GM21528 (cell line): ENCODE measurements at regions not wholly inside any gene's neighbourhood (a gene's known extent, or its start where the extent isn't known, plus 50 kb on each side); places are given as distances from the start of the nearest gene placed in this dataset.
"Not testable (repeated sequence)": the region's sequence is repeated elsewhere in the genome, so short reads cannot be mapped to it uniquely, and the experiment has no call there.

Source experiments
- ATAC-seq: cut with Tn5 transposase; IDR thresholded peaks from one replicate; pipeline ENCODE4 v1.9.1; 2021; ENCODE audit warnings: mild to moderate bottlenecking, moderate library complexity; ENCODE audit not compliant: unreplicated experiment, low FRiP score

DNA sequence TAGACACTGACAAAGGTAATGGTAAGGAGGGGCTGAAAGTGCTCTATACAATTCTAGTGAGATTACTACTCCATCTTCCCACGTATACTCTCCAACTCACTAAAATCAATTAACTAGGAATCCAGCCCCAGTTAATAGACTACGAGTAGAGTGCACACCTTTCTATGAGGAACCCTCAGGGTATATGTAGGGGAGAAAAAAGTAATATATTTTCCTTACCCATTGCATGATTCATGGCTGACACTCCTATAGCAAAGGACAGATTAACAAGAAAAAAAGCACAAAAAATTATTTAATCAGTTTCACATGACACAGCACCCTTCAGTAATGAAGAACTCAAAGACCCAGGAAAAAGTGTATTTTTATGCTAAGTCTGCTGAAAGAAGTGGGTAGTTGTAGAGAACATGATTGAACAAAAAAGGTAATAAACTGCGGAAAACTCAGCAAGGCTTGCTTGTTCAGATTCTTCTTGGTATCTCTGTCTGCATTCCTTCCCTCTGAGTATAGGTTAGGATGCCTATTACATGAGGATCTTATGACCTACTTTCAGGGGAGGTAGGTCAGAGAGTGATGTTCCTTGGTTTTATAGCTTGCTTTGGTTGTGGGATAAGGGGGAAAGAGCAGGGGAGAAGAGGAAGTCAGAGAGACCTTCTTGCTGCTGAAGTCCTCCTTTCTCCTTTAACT is 342.0 kb upstream of the DLGAP1 start:
- ATAC-seq: no peak

DNA sequence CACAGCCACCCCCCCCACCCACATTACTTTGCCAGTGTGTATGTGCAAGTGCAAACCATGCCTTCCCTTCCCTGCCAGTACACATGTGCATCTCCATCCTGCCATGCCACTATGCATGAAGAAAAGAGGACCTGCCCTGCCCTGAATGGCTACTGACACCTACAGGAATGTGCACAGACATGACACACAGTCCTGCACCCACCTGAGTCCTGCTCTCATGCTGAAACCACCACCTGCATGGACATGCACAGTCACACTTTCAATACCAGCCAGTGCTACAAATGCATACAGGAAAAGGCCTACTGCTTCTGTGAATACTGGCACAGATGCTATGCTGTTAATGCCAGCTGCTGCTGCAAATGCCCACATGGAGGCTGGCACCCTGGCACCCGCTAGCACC is 334.4 kb upstream of the DLGAP1 start:
- no peak for ATAC-seq

DNA sequence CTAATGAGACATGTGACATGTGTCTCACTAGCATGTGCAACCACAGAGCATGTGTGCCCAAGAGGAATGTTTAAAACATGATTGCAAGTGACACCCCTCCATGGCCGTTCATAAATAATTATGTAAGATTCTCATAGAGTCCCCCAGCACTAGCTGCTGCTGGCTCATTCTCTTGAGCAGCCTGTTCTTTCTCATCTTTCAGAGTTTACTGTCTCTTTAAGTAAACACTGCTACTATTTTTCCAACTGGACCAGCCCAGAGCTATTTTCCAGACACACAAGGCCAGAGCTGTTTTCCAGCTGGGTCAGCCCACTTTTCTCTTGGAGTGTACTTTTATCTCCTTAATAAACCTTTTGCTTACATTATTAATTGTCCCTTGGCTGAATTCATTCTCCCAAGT is 326.8 kb upstream of the DLGAP1 start:
- ATAC-seq: no peak

DNA sequence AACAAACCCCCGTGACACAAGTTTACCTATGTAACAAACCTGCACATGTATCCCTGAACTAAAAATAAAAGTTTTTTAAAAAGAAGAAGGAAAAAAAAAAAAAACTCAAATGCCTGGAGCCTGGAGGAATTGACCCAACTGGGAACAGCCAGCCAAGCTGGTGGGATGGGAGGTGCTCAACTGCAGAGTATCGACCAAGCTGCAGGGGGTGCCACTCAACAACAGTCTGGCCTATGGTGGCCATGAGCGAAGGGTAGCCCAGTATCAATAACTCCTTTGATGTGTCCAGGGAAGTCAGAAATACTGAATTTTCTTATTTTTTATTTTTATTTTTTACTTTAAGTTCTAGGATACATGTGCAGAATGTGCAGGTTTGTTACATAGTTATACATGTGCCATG is 310.3 kb upstream of the DLGAP1 start:
- ATAC-seq: no peak

DNA sequence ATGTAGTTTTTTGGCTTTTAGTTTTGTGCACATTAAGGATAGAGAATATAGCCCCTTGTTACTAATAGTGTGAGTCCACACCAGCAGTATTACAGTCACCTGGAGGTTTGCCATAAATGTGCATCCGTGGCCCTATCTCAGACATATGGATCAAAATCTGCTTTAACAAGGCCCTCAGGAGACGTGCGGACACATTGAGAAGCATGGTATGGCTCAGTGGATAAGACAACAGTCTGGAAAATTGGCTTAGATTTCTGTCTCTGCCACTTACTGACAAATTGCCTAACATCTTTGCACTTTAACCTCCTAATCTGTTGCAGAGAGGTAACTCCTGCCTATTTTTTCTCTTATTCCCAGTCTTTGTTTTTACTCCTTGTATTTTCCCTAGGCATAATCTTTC is 307.2 kb upstream of the DLGAP1 start:
- no peak for ATAC-seq

DNA sequence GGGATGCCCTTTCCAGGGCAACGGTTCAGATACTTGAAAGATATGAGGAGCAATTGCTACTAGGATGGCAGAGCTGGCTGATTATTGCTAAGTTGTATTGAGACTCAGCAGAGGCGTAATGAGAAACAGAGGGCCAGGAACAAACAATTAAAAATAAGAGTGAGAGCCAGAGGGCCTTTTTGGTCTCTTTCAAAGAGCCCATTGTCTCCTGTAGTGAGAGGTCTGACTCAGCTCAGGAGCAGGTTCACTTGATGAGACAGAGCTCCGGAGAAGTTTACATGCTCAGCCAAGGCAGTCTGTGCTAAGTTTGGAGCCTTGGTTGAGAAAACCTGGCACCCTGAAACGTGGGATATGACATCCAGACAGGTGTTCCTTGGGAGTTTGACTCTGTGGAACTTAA is 303.9 kb upstream of the DLGAP1 start:
- no peak for ATAC-seq

DNA sequence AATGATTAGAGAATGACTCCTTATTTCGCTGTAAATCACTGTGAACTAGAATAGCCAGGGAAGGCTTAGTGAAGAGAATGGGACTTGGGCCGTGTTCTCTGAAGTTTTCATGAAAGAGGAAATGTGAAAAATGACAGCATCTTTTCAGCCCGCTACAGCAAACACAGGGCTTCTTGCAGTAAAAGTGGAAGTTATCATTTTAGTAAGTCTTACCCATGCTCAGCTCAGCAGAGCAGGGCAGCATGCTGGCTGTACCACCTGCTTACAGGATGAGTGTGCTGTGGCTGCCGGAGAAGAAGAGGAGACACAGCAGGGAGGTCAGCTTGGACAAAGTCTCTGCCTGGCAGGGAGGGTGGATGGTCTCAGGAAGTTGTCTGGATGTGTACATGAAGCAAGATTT is 300.7 kb upstream of the DLGAP1 start:
- ATAC-seq: no peak

DNA sequence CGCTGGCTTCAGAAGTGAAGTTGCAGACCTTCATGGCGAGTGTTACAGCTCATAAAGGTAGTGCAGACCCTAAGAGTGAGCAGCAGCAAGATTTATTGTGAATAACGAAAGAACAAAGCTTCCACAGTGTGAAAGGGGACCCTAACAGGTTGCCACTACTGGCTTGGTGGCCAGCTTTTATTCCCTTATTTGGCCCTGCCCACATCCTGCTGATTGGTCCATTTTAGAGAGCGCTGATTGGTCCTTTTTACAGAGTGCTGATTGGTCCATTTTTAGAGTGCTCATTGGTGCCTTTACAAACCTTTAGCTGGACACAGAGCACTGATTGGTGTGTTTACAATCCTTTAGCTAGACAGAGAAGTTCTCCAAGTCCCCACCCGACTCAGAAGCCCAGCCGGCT is 298.0 kb upstream of the DLGAP1 start:
- ATAC-seq: not testable (repeated sequence)

DNA sequence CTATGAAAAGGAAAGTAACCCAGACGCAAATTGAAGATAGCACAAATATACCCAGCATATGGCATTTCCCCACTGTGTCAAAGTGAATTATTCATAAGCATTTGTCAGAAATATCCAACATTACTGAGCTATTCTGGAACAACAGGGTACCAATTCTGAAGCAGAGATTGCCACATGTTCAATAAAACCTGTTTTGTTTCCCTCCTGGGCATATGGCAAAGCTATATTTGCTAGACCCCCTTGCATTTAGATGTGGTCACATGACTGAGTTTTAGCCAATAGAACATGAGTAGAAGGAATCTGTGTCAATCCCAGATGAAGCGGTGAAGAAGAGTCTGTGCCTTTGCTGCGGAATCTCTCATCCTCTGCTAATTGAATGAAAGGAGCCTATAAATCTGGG is 296.4 kb upstream of the DLGAP1 start:
- ATAC-seq: no peak

DNA sequence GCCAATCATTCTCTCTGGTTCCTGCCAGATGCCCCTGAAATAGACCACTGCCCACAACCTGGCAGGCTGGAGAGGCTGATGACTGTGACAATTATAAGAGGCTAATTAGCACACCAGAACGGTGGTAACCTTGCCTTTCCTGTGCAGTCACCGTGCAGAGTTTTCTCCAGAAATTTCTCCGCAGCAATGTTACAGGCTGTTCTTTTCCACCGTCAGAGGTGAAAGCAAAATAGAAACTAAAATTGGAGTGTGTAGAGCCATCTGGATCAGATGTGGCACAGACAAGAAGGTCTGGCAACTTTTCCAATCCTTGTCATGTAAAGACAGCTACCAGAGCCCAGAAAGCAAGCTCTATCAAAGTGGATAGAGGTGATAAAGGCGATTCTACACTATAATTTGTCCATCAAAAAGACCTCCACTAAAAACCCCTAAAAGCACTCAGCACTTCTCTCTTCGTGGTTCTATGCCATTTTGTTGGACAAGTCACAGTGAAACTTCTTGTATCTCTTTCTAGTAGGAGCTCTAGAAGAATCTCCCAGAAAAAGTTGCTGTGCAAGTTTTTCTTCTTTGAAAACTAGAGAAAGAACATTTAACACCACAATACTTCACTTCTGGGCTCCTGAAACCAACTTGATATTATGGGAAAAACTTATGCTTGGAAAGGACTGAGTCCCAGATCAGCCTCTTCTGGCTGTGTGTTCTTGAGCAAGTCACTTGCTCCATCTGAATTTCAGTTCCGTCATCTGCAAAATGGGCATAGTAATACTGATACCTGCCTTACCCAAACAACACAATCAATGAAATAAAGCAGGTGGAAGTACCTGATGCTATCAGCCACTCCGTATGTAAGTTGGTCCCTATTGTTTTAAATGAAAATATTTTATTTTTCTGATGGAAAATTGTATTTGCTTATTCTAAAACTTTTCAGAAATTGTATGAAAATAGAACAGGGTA is 295.6 kb upstream of the DLGAP1 start:
- no peak for ATAC-seq

DNA sequence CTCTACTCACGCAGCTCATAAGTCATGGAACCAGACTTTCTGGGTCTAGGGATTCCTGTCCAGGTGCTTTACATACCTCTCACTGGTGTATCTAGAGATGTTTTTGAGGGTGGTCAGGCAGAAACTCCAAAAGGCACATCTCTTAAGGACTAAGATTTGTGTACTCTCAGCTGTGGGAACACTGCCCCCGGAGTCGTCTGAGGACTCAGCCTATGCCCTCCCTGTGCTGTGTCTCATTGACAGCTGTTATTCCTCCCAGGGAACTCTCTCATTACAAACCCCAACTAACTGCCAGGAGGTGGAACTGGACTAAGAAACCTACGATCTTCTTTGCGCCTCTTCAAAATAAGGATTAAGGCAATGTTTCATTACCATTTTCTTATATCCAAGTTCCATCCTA is 293.9 kb upstream of the DLGAP1 start:
- no peak for ATAC-seq

DNA sequence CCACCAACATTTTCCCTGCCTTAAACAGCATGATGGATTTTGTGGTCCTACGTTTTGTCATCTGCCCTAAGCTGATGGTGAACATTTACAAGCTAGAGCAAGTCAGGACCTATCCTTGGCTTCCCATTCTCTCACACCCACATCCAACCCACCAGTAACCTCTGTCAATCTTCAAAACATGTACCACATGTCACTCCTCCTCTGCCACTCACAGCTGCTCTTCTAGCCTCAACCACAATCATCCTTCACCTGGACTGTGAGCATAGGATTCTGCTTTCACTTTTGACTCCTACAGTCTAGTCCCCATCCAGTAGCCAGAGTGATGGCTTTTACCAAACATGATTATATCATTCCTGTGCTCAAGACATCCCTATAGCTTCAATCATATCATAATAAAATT is 279.8 kb upstream of the DLGAP1 start:
- ATAC-seq: no peak

DNA sequence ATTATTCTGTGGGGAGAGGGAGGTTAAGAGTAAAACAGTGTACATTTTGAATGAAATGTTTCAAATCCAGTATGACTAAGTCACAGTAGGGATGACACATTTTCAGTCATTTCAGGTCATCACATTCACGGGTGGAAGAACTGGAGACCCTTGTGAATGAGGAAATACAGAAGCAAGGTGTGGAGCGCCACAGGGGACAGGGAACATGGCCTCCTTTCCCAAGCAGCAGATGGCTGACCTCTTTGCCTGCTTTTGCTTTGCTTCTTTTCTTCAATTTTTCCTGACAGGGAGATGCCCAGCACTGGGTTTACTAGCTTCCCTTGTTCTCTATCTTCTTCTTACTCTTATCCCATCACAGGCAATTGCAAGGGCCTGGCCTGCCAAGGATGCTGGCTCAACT is 278.9 kb upstream of the DLGAP1 start:
- no peak for ATAC-seq

DNA sequence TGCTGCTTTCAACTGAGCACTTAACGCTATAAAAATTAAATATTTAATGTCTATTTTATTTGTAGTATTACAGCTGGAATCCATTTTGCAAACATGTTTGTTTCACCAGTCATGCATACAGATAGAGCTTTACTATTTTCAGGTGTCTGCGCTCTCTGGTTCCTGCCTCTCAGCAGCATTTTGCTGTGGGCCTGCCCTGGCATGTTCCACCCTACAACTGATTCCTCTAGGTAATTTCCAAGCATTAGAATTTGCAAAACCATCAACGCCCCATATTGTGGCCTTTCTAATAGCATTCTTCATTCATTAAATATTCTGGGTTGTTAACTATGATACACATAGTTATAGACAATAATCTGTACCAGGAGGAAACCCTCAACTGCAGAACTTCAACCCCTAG is 266.4 kb upstream of the DLGAP1 start:
- ATAC-seq: no peak

DNA sequence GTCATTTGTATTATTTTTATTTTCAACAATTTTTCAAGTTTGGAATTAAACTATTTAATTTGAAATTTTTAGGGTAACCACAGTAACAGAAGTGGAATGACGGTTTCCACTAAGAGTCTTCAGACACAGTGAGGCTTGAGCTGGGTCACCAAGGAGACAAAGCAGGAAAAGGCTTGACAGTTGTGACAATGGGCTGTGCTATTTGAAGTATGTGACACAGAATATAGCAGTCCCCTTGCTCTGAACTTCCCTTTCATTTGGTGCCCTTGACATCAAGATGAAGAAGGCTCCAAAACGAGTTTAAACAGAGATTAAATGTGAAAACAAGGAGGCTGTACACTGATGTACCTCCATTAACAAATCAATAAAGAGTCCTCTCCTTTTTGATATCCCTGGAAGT is 265.4 kb upstream of the DLGAP1 start:
- no peak for ATAC-seq

DNA sequence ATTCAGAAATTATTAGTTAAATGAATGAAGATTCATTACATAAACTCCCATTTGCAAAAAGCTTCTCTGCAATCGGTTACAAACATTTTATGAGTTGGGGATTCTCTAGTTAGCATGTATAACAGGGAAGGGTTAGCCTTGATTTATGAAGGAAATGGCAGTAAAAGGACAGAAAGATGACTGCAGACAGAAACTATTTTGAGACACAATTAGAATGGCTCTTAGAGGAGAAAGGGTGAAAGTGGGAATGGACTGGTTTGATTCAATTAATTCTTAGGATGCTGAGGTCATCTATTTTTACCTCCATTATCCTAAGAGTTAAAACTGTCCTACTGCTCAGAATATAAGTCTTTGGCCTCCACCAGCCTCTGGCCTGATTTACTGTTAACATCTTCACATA is 250.8 kb upstream of the DLGAP1 start:
- no peak for ATAC-seq

DNA sequence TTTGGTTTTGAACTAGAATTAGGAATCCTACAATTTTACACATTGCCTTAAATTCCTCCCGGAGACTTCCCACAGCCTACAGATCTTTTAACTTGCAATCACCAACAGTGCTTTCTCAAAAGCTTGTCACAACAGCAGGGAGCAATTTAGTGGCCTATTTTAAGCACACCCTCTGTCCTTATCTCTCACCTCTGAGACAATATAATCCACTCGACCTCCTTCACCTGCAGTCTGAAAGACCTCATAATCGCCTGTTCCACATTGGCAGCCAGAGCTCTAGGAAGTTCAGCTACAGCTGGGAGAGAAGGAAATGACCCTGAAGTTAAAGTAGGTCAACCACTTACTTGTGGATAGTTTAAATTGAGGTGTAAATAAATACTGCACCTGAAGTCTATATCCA is 249.7 kb upstream of the DLGAP1 start:
- no peak for ATAC-seq

DNA sequence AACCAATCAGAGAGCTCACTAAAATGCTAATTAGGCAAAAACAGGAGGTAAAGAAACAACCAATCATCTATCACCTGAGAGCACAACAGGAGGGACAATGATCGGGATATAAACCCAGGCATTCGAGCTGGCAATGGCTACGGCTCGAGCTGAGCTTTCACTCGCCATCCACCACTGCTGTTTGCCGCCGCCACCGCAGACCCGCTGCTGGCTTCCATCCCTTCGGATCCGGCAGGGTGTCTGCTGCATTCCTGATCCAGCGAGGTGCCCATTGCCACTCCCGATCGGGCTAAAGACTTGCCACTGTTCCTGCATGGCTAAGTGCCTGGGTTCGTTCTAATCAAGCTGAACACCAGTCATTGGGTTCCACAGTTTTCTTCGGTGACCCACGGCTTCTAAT is 236.7 kb upstream of the DLGAP1 start:
- no peak for ATAC-seq

DNA sequence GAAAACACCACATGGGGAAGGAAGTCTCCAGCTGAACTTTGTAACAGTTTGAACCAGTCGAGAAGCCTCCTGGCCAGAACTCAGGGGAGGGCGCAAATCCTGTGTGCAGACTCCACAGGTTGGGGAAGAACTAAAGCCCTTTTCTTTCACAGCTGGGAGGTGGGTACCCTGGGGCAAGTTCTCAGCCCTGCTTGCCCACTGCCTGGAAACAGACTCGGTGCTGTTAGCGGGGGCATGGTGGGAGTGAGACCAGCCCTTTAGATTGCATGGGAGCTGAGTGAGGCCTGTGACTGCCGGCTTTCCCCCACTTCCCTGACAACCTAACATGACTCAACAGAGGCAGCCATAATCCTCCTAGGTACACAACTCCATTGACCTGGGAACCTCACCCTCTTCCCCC is 223.6 kb upstream of the DLGAP1 start:
- not testable (repeated sequence) for ATAC-seq

DNA sequence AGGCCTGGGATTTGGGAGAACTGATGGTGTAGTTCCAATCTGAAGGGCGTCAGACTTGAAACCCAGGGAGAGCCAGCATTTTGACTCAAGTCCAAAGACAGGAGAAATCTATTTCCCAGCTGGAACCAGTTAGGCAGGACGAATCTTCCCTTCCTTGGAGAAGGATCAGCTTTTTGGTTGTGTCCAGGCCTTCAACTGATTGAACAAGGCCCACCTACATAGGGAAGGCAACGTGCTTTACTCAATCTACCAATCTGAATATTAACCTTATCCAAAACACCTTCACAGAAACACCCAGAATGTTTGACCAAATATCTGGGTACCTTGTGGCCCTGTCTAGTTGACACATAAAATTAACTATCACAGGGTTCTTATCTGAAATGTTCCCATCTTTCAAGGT is 221.9 kb upstream of the DLGAP1 start:
- no peak for ATAC-seq

DNA sequence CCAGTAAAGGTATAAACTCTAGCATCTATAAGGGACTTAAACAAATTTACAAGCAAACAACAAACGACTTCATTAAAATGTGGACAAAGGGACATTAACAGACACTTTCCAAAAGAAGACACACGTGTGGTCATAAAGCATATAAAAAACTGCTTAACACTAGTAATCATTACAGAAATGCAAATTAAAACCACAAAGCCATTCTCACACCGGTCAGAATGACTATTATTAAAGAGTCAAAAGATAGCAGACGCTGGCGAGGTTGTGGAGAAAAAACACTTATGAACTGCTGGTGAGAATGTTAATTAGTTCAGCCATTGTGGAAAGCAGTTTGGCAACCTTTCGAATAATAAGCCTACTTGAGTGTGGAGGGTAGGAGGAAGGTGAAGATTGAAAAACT is 217.1 kb upstream of the DLGAP1 start:
- ATAC-seq: no peak

DNA sequence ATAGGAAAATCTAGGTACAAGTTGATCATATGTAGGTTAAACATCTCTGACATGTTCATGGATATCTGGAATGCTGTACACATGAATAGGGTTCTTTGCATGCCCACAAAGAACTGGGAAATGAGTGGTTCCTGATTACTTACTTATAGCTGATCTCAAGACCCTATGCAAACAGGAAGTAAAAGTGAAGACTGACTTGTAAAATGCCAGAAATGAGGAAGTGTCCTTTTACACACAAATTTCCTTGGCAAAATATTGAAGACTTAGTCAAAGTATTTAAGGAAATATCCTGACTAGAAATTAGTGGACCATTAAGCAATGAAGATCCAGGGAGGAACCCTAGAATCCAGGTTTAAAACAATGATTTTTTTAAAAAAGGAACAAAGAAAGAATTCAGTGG is 203.7 kb upstream of the DLGAP1 start:
- no peak for ATAC-seq
